GM23338 (cell line): ENCODE measurements at regions not wholly inside any gene's neighbourhood (a gene's known extent, or its start where the extent isn't known, plus 50 kb on each side); places are given as distances from the start of the nearest gene placed in this dataset.

Source experiments
- ATAC-seq: fragments of 200-7000 bp; cut with Tn5 transposase; 3 replicates; pipeline ENCODE4 v1.9.1; 2020
- DNase-seq: peaks from one replicate; pipeline ENCODE4 v3.0.0-alpha.2; 2015; ENCODE audit warnings: low spot score
- H2AFZ ChIP-seq: fragments of 200-600 bp; sonication (generic); 2 replicates; pipeline ENCODE4 v1.8.0; 2016; ENCODE audit warnings: antibody characterized with exemption, mild to moderate bottlenecking, moderate library complexity
- H3F3A ChIP-seq: fragments of 200-600 bp; sonication (generic); replicated peaks from 2 replicates; pipeline ENCODE4 v1.8.0; 2017; ENCODE audit warnings: antibody characterized with exemption, mixed run types, low read depth
- H3K27ac ChIP-seq: fragments of 200-600 bp; sonication (generic); 2 replicates; pipeline ENCODE4 v1.6.1; 2016; ENCODE audit warnings: low read depth
- H3K27me3 ChIP-seq: fragments of 200-600 bp; sonication (generic); 2 replicates; pipeline ENCODE4 v1.8.0; 2016; ENCODE audit warnings: mild to moderate bottlenecking, mixed run types, moderate library complexity; ENCODE audit not compliant: insufficient read depth
- H3K36me3 ChIP-seq: fragments of 200-600 bp; sonication (generic); 2 replicates; pipeline ENCODE4 v1.8.0; 2016; ENCODE audit warnings: mild to moderate bottlenecking; ENCODE audit not compliant: insufficient read depth
- H3K4me1 ChIP-seq: fragments of 200-600 bp; sonication (generic); 2 replicates; pipeline ENCODE4 v1.8.0; 2016; ENCODE audit warnings: mild to moderate bottlenecking, moderate library complexity; ENCODE audit not compliant: insufficient read depth
- H3K4me2 ChIP-seq: fragments of 200-600 bp; sonication (generic); 2 replicates; pipeline ENCODE4 v1.7.1; 2017; ENCODE audit warnings: mixed run types
- H3K4me3 ChIP-seq: fragments of 200-600 bp; sonication (generic); 2 replicates; pipeline ENCODE4 v1.6.1; 2016; ENCODE audit warnings: mixed run types
- H3K79me2 ChIP-seq: fragments of 200-600 bp; sonication (generic); replicated peaks from 2 replicates; pipeline ENCODE4 v1.8.0; 2017; ENCODE audit warnings: mild to moderate bottlenecking; ENCODE audit not compliant: insufficient read depth
- H3K9me2 ChIP-seq: fragments of 200-600 bp; sonication (generic); 2 replicates; pipeline ENCODE4 v1.8.0; 2017; ENCODE audit not compliant: insufficient read depth
- H4K20me1 ChIP-seq: fragments of 200-600 bp; sonication (generic); replicated peaks from 2 replicates; pipeline ENCODE4 v1.8.0; 2017; ENCODE audit warnings: mild to moderate bottlenecking; ENCODE audit not compliant: insufficient read depth
- H3K27ac Mint-ChIP-seq: 2 replicates; pipeline ENCODE4 v1.8.0; 2020; ENCODE audit warnings: inconsistent platforms, mild to moderate bottlenecking, moderate library complexity, mixed read lengths
- H3K27me3 Mint-ChIP-seq: 3 replicates; pipeline ENCODE4 v1.8.0; 2022; ENCODE audit warnings: low read depth, mild to moderate bottlenecking, moderate library complexity, mixed read lengths, inconsistent platforms; ENCODE audit not compliant: insufficient read depth, poor library complexity
- H3K36me3 Mint-ChIP-seq: 3 replicates; pipeline ENCODE4 v1.8.0; 2021; ENCODE audit warnings: low read depth, mild to moderate bottlenecking, inconsistent platforms, moderate library complexity, mixed read lengths
- H3K4me1 Mint-ChIP-seq: 3 replicates; pipeline ENCODE4 v1.8.0; 2020; ENCODE audit warnings: mild to moderate bottlenecking, inconsistent platforms, mixed read lengths
- H3K4me3 Mint-ChIP-seq: 3 replicates; pipeline ENCODE4 v1.8.0; 2021; ENCODE audit warnings: moderate library complexity, mild to moderate bottlenecking, inconsistent platforms, mixed read lengths
- H3K9me3 Mint-ChIP-seq: 3 replicates; pipeline ENCODE4 v1.8.0; 2020; ENCODE audit warnings: moderate library complexity, mild to moderate bottlenecking, inconsistent platforms, mixed read lengths
- CREB1 ChIP-seq: fragments of 250-450 bp; sonication (Bioruptor Pico); IDR thresholded peaks from 2 replicates; pipeline ENCODE4 v1.5.0; 2020; ENCODE audit warnings: low read depth, mild to moderate bottlenecking, moderate library complexity
- EZH2 ChIP-seq: fragments of 200-600 bp; sonication (generic); IDR thresholded peaks from one replicate; pipeline ENCODE4 v1.8.0; 2017; ENCODE audit warnings: antibody characterized with exemption, mild to moderate bottlenecking, low read depth; ENCODE audit not compliant: unreplicated experiment
- EZH2phosphoT487 ChIP-seq: fragments of 200-600 bp; sonication (generic); IDR thresholded peaks from one replicate; pipeline ENCODE4 v1.8.1; 2018; ENCODE audit warnings: antibody characterized with exemption; ENCODE audit not compliant: unreplicated experiment
- JUNB ChIP-seq: IDR thresholded peaks from one replicate; pipeline ENCODE4 v1.6.1; 2016; ENCODE audit warnings: antibody characterized with exemption; ENCODE audit not compliant: unreplicated experiment
- NANOG ChIP-seq: IDR thresholded peaks from 2 replicates; pipeline ENCODE4 v1.6.1; 2016; ENCODE audit warnings: antibody characterized with exemption, borderline replicate concordance
- POLR2AphosphoS5 ChIP-seq: IDR thresholded peaks from 2 replicates; pipeline ENCODE4 v1.6.1; 2016; ENCODE audit warnings: antibody characterized with exemption, low read depth
- STAT1 ChIP-seq: IDR thresholded peaks from one replicate; pipeline ENCODE4 v1.6.1; 2016; ENCODE audit warnings: antibody characterized with exemption; ENCODE audit not compliant: unreplicated experiment
- ZNF114 ChIP-seq: fragments of 250-450 bp; sonication (Bioruptor Pico); IDR thresholded peaks from 2 replicates; pipeline ENCODE4 v1.5.0; 2020; ENCODE audit warnings: mild to moderate bottlenecking, moderate library complexity
- ZNF331 ChIP-seq: fragments of 250-450 bp; sonication (Bioruptor Pico); IDR thresholded peaks from 2 replicates; pipeline ENCODE4 v1.5.0; 2020; ENCODE audit warnings: low read depth, mild to moderate bottlenecking, moderate library complexity
- TF ChIP-seq, protein P1 (sequence below): fragments of 250-450 bp; sonication (Bioruptor Pico); IDR thresholded peaks from 2 replicates; pipeline ENCODE4 v1.5.0; 2020; ENCODE audit warnings: mild to moderate bottlenecking, moderate library complexity
- TF ChIP-seq, protein P2 (sequence below): IDR thresholded peaks from one replicate; pipeline ENCODE4 v1.6.1; 2018; ENCODE audit warnings: antibody characterized with exemption; ENCODE audit not compliant: unreplicated experiment
- TF ChIP-seq, protein P3 (sequence below), 2 experiments: fragments of 200-600 bp in 1 of 2; sonication (generic) in 1 of 2; conservative IDR thresholded peaks; 2 replicates each; pipeline versions ENCODE4 v1.5.1 to v1.6.1; 2016 to 2017; ENCODE audit warnings: antibody characterized with exemption in 2 of 2, low read depth in 2 of 2, mild to moderate bottlenecking in 2 of 2, moderate library complexity in 1 of 2
- TF ChIP-seq, protein P4 (sequence below): IDR thresholded peaks from 2 replicates; pipeline ENCODE4 v1.6.1; 2016; ENCODE audit warnings: antibody characterized with exemption

DNA sequence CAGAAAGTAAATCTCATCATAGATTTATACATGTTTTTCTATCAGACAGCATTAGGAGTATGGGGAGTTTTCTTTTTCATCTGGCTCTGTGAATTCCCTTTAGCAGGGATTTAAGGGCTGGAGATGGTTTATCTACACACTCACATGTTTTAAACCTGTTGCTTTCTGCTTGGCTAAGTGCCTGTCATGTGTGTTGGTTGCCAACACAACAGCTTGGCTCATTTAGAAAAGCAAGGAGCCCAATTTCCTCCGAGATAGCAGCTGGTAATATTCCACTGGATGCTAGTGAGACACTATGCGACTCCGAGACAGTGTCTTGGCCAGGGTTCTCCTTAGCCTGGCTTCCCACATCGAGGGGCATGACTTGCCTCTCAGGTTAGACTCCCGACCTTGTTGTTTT is 83.3 kb downstream of the KLF5 start:
- Histone ChIP-seq H3K27me3 (no peaks in the 10 kb centered on the region), H3K4me3 (no peak overlapping the region), H3K4me1 (peaks cover 16% of the 10 kb centered on the region), H3K36me3 (no peaks in the 10 kb centered on the region), H3F3A (no peaks in the 10 kb centered on the region), H3K4me2 (no peak overlapping the region), H3K9me2 (no peaks in the 10 kb centered on the region; the same call in 1 of the 2 replicates), H3K27ac (no peak overlapping the region), H4K20me1 (no peaks in the 10 kb centered on the region), H3K79me2 (no peaks in the 10 kb centered on the region), H2AFZ (peak overlapping the region; percentile 23; the same call in 1 of the 2 replicates)
- ATAC-seq (no peak), DNase-seq (no peak)
- no peaks in the 10 kb centered on the region; the same call in 2 of the 3 replicates for H3K9me3 Mint-ChIP-seq
- H3K4me3 Mint-ChIP-seq, result no peak overlapping the region
- peaks cover 10% of the 10 kb centered on the region for H3K4me1 Mint-ChIP-seq
- H3K27me3 Mint-ChIP-seq, result peaks cover 3% of the 10 kb centered on the region
- no peak overlapping the region for H3K27ac Mint-ChIP-seq
- no peaks in the 10 kb centered on the region for H3K36me3 Mint-ChIP-seq
- no peak for TF ChIP-seq JUNB
- no peak for TF ChIP-seq POLR2AphosphoS5
- TF ChIP-seq, protein P1, sequence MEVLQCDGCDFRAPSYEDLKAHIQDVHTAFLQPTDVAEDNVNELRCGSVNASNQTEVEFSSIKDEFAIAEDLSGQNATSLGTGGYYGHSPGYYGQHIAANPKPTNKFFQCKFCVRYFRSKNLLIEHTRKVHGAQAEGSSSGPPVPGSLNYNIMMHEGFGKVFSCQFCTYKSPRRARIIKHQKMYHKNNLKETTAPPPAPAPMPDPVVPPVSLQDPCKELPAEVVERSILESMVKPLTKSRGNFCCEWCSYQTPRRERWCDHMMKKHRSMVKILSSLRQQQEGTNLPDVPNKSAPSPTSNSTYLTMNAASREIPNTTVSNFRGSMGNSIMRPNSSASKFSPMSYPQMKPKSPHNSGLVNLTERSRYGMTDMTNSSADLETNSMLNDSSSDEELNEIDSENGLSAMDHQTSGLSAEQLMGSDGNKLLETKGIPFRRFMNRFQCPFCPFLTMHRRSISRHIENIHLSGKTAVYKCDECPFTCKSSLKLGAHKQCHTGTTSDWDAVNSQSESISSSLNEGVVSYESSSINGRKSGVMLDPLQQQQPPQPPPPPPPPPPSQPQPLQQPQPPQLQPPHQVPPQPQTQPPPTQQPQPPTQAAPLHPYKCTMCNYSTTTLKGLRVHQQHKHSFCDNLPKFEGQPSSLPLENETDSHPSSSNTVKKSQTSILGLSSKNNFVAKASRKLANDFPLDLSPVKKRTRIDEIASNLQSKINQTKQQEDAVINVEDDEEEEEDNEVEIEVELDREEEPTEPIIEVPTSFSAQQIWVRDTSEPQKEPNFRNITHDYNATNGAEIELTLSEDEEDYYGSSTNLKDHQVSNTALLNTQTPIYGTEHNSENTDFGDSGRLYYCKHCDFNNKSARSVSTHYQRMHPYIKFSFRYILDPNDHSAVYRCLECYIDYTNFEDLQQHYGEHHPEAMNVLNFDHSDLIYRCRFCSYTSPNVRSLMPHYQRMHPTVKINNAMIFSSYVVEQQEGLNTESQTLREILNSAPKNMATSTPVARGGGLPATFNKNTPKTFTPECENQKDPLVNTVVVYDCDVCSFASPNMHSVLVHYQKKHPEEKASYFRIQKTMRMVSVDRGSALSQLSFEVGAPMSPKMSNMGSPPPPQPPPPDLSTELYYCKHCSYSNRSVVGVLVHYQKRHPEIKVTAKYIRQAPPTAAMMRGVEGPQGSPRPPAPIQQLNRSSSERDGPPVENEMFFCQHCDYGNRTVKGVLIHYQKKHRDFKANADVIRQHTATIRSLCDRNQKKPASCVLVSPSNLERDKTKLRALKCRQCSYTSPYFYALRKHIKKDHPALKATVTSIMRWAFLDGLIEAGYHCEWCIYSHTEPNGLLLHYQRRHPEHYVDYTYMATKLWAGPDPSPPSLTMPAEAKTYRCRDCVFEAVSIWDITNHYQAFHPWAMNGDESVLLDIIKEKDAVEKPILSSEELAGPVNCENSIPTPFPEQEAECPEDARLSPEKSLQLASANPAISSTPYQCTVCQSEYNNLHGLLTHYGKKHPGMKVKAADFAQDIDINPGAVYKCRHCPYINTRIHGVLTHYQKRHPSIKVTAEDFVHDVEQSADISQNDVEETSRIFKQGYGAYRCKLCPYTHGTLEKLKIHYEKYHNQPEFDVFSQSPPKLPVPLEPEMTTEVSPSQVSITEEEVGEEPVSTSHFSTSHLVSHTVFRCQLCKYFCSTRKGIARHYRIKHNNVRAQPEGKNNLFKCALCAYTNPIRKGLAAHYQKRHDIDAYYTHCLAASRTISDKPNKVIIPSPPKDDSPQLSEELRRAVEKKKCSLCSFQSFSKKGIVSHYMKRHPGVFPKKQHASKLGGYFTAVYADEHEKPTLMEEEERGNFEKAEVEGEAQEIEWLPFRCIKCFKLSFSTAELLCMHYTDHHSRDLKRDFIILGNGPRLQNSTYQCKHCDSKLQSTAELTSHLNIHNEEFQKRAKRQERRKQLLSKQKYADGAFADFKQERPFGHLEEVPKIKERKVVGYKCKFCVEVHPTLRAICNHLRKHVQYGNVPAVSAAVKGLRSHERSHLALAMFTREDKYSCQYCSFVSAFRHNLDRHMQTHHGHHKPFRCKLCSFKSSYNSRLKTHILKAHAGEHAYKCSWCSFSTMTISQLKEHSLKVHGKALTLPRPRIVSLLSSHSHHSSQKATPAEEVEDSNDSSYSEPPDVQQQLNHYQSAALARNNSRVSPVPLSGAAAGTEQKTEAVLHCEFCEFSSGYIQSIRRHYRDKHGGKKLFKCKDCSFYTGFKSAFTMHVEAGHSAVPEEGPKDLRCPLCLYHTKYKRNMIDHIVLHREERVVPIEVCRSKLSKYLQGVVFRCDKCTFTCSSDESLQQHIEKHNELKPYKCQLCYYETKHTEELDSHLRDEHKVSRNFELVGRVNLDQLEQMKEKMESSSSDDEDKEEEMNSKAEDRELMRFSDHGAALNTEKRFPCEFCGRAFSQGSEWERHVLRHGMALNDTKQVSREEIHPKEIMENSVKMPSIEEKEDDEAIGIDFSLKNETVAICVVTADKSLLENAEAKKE, result no peak
- no peak for TF ChIP-seq ZNF114 (CRISPR knock-in tag)
- no peak for TF ChIP-seq CREB1
- TF ChIP-seq, protein P2, sequence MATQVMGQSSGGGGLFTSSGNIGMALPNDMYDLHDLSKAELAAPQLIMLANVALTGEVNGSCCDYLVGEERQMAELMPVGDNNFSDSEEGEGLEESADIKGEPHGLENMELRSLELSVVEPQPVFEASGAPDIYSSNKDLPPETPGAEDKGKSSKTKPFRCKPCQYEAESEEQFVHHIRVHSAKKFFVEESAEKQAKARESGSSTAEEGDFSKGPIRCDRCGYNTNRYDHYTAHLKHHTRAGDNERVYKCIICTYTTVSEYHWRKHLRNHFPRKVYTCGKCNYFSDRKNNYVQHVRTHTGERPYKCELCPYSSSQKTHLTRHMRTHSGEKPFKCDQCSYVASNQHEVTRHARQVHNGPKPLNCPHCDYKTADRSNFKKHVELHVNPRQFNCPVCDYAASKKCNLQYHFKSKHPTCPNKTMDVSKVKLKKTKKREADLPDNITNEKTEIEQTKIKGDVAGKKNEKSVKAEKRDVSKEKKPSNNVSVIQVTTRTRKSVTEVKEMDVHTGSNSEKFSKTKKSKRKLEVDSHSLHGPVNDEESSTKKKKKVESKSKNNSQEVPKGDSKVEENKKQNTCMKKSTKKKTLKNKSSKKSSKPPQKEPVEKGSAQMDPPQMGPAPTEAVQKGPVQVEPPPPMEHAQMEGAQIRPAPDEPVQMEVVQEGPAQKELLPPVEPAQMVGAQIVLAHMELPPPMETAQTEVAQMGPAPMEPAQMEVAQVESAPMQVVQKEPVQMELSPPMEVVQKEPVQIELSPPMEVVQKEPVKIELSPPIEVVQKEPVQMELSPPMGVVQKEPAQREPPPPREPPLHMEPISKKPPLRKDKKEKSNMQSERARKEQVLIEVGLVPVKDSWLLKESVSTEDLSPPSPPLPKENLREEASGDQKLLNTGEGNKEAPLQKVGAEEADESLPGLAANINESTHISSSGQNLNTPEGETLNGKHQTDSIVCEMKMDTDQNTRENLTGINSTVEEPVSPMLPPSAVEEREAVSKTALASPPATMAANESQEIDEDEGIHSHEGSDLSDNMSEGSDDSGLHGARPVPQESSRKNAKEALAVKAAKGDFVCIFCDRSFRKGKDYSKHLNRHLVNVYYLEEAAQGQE, result no peak
- TF ChIP-seq NANOG, result no peak
- TF ChIP-seq STAT1, result no peak
- no peak for TF ChIP-seq EZH2
- TF ChIP-seq, protein P3, sequence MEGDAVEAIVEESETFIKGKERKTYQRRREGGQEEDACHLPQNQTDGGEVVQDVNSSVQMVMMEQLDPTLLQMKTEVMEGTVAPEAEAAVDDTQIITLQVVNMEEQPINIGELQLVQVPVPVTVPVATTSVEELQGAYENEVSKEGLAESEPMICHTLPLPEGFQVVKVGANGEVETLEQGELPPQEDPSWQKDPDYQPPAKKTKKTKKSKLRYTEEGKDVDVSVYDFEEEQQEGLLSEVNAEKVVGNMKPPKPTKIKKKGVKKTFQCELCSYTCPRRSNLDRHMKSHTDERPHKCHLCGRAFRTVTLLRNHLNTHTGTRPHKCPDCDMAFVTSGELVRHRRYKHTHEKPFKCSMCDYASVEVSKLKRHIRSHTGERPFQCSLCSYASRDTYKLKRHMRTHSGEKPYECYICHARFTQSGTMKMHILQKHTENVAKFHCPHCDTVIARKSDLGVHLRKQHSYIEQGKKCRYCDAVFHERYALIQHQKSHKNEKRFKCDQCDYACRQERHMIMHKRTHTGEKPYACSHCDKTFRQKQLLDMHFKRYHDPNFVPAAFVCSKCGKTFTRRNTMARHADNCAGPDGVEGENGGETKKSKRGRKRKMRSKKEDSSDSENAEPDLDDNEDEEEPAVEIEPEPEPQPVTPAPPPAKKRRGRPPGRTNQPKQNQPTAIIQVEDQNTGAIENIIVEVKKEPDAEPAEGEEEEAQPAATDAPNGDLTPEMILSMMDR (conservative IDR thresholded peaks at IDR 0.05; ENCODE audit: low read depth in 2 of 2), result no peak
- TF ChIP-seq, protein P4, sequence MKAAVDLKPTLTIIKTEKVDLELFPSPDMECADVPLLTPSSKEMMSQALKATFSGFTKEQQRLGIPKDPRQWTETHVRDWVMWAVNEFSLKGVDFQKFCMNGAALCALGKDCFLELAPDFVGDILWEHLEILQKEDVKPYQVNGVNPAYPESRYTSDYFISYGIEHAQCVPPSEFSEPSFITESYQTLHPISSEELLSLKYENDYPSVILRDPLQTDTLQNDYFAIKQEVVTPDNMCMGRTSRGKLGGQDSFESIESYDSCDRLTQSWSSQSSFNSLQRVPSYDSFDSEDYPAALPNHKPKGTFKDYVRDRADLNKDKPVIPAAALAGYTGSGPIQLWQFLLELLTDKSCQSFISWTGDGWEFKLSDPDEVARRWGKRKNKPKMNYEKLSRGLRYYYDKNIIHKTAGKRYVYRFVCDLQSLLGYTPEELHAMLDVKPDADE, result no peak
- TF ChIP-seq ZNF331 (CRISPR knock-in tag), result no peak
- TF ChIP-seq EZH2phosphoT487, result no peak
